T-cell (primary cell): ENCODE measurements at regions not wholly inside any gene's neighbourhood (a gene's known extent, or its start where the extent isn't known, plus 50 kb on each side); places are given as distances from the start of the nearest gene placed in this dataset.

Experiments used
- ATAC-seq, 4 experiments: fragments of 200-7000 bp in 3 of 4; fragments of 150-1000 bp in 1 of 4; cut with Tn5 transposase; replicated peaks in 1 of 4; 1 replicate in 3 of 4; 2 replicates in 1 of 4; pipeline ENCODE4 v1.10.0; 2021; ENCODE audit warnings: moderate library complexity in 3 of 4, mild to moderate bottlenecking in 2 of 4, moderate number of reproducible peaks in 1 of 4
- CTCF ChIA-PET, 2 donors: fragments of 300-600 bp; sonication (Branson Sonifier 250); formaldehyde crosslinking; loops; one replicate each; lab custom pipeline; 2022; ENCODE audit warnings: antibody characterized with exemption in 2 of 2; lab: Charles Lee
- POLR2A ChIA-PET, 2 donors: fragments of 300-600 bp; sonication (Branson Sonifier 250); formaldehyde crosslinking; loops; one replicate each; lab custom pipeline; 2022; ENCODE audit warnings: antibody characterized with exemption in 2 of 2; lab: Charles Lee
- DNase-seq, 35 experiments: peaks; one replicate each; pipeline versions ENCODE4 v3.0.0 to v3.0.0-alpha.2; 2013 to 2023
- H3K27ac ChIP-seq: one replicate; pipeline ENCODE4 v1.5.1; 2013; ENCODE audit warnings: low read length
- H3K27me3 ChIP-seq, 2 experiments: replicated peaks in 1 of 2; 1 replicate in 1 of 2; 2 replicates in 1 of 2; pipeline versions ENCODE4 v1.6.1 to v1.7.0; 2013; ENCODE audit warnings: low read length in 1 of 2, mixed read lengths in 1 of 2; ENCODE audit not compliant: control insufficient read depth in 2 of 2, insufficient read depth in 2 of 2; ENCODE audit errors: extremely low read depth in 1 of 2
- H3K36me3 ChIP-seq, 2 donors: 1 replicate in 1 of 2; 2 replicates in 1 of 2; pipeline versions ENCODE4 v1.6.1 to v1.7.0; 2013; ENCODE audit warnings: low read length in 1 of 2; ENCODE audit not compliant: control insufficient read depth in 2 of 2, insufficient read depth in 1 of 2; ENCODE audit errors: extremely low read depth in 1 of 2
- H3K4me1 ChIP-seq, 2 experiments: 1 replicate in 1 of 2; 2 replicates in 1 of 2; pipeline versions ENCODE4 v1.6.1 to v1.7.0; 2013; ENCODE audit warnings: low read length in 2 of 2, mixed read lengths in 1 of 2; ENCODE audit not compliant: insufficient read depth in 2 of 2, control insufficient read depth in 1 of 2; ENCODE audit errors: extremely low read depth in 1 of 2
- H3K4me3 ChIP-seq, 2 donors: 1 replicate in 1 of 2; 2 replicates in 1 of 2; pipeline versions ENCODE4 v1.5.1 to v1.7.0; 2013; ENCODE audit warnings: mild to moderate bottlenecking in 2 of 2, low read length in 1 of 2, moderate library complexity in 1 of 2; ENCODE audit not compliant: control insufficient read depth in 1 of 2; ENCODE audit errors: extremely low read depth in 1 of 2
- H3K9me3 ChIP-seq: 2 replicates; pipeline ENCODE4 v1.7.0; 2013
- H3K27ac Mint-ChIP-seq, 2 donors: one replicate each; pipeline ENCODE4 v1.8.0; 2020 to 2021; ENCODE audit warnings: mild to moderate bottlenecking in 2 of 2, mixed read lengths in 2 of 2
- H3K27me3 Mint-ChIP-seq, 2 donors: one replicate each; pipeline ENCODE4 v1.8.0; 2021 to 2022; ENCODE audit warnings: mixed read lengths in 2 of 2
- H3K36me3 Mint-ChIP-seq: one replicate; pipeline ENCODE4 v1.8.0; 2021; ENCODE audit warnings: mixed read lengths
- H3K4me1 Mint-ChIP-seq, 3 donors: one replicate each; pipeline ENCODE4 v1.8.0; 2020 to 2022; ENCODE audit warnings: mixed read lengths in 3 of 3, mild to moderate bottlenecking in 1 of 3
- H3K4me3 Mint-ChIP-seq, 3 donors: one replicate each; pipeline ENCODE4 v1.8.0; 2020 to 2022; ENCODE audit warnings: mild to moderate bottlenecking in 3 of 3, mixed read lengths in 3 of 3, moderate library complexity in 3 of 3
- H3K9me3 Mint-ChIP-seq, 3 donors: one replicate each; pipeline ENCODE4 v1.8.0; 2020 to 2022; ENCODE audit warnings: mixed read lengths in 3 of 3
- WGBS: methylation state at CpG from one replicate; pipeline ENCODE4 v1.1.5; 2013; ENCODE audit warnings: missing lambda C conversion rate; ENCODE audit not compliant: insufficient coverage; 5-methylcytosine and 5-hydroxymethylcytosine counted together

- H3K27ac Mint-ChIP-seq: no peak overlapping the region
- no peak overlapping the region for H3K27ac ChIP-seq
- no peaks in the 10 kb centered on the region for H3K36me3 Mint-ChIP-seq
- no CpG with 5 or more reads among the region's 4 CpGs for WGBS
- CTCF ChIA-PET: no interaction called here
- no peaks in the 10 kb centered on the region for H3K27me3 ChIP-seq
- DNase-seq: no peak
- H3K9me3 Mint-ChIP-seq: peaks cover 0 to 4% (median 0%) of the 10 kb centered on the region in 3 donors
- H3K27me3 Mint-ChIP-seq: peaks cover 0 to 3% of the 10 kb centered on the region in 2 donors
- H3K4me3 Mint-ChIP-seq: no peak overlapping the region
- no peaks in the 10 kb centered on the region for H3K9me3 ChIP-seq
- ATAC-seq: no peak
- H3K4me1 Mint-ChIP-seq: no peaks in the 10 kb centered on the region
- no peaks in the 10 kb centered on the region for H3K4me1 ChIP-seq
- POLR2A ChIA-PET: no interaction called here
- H3K4me3 ChIP-seq: no peak overlapping the region
- no peaks in the 10 kb centered on the region for H3K36me3 ChIP-seq
Measured at GRCh38 chr2:59853032-59853431, 700.4 kb downstream of the BCL11A start.

GRCh38 chr2:59851836-59852475 lies 701.5 kb downstream of the BCL11A start:
- Histone ChIP-seq H3K4me3 (no peak overlapping the region), H3K27ac (no peak overlapping the region), H3K27me3 (no peaks in the 10 kb centered on the region), H3K4me1 (no peaks in the 10 kb centered on the region), H3K9me3 (no peaks in the 10 kb centered on the region), H3K36me3 (no peaks in the 10 kb centered on the region)
- Mint-ChIP-seq H3K4me3 (no peak overlapping the region), H3K27me3 (peaks cover 0 to 3% of the 10 kb centered on the region in 2 donors), H3K36me3 (no peaks in the 10 kb centered on the region), H3K9me3 (no peaks in the 10 kb centered on the region), H3K4me1 (no peaks in the 10 kb centered on the region), H3K27ac (no peak overlapping the region)
- ATAC-seq (no peak), DNase-seq (no peak)
- ChIA-PET CTCF (no interaction called here), POLR2A (no interaction called here)

- H3K4me1 ChIP-seq: no peaks in the 10 kb centered on the region
- no peak overlapping the region for H3K4me3 Mint-ChIP-seq
- ATAC-seq (no peak), DNase-seq (no peak)
- no peak overlapping the region for H3K4me3 ChIP-seq
- H3K36me3 Mint-ChIP-seq: no peaks in the 10 kb centered on the region
- WGBS: 100% methylated on average over 1 of the region's 6 CpGs
- H3K27ac ChIP-seq: no peak overlapping the region
- no peak overlapping the region for H3K27ac Mint-ChIP-seq
- POLR2A ChIA-PET: no interaction called here
- H3K27me3 Mint-ChIP-seq: peaks cover 0 to 3% of the 10 kb centered on the region in 2 donors
- CTCF ChIA-PET: no interaction called here
- H3K27me3 ChIP-seq: no peaks in the 10 kb centered on the region
- no peaks in the 10 kb centered on the region for H3K4me1 Mint-ChIP-seq
- no peaks in the 10 kb centered on the region for H3K36me3 ChIP-seq
- no peaks in the 10 kb centered on the region for H3K9me3 Mint-ChIP-seq
- no peaks in the 10 kb centered on the region for H3K9me3 ChIP-seq
Measured at GRCh38 chr2:59850554-59850953, 702.9 kb downstream of the BCL11A start.

GRCh38 chr2:59833941-59834340 lies 719.5 kb downstream of the BCL11A start:
- WGBS: 90% methylated on average over 2 of the region's 3 CpGs
- H3K4me3 ChIP-seq: no peak overlapping the region
- DNase-seq (no peak), ATAC-seq (no peak)
- H3K9me3 ChIP-seq: no peaks in the 10 kb centered on the region
- no peak overlapping the region for H3K27ac Mint-ChIP-seq
- H3K4me3 Mint-ChIP-seq: no peak overlapping the region
- no peaks in the 10 kb centered on the region for H3K4me1 Mint-ChIP-seq
- H3K27me3 ChIP-seq: no peaks in the 10 kb centered on the region
- no peaks in the 10 kb centered on the region for H3K27me3 Mint-ChIP-seq
- POLR2A ChIA-PET: interaction anchor here in 1 of 2 donors (0.5 kb wide), 1 partner anchor 516 kb away, joined by 3 read pairs; no protein-coding TSS in a partner anchor
- CTCF ChIA-PET: no interaction called here
- H3K27ac ChIP-seq: no peak overlapping the region
- no peaks in the 10 kb centered on the region for H3K36me3 ChIP-seq
- no peaks in the 10 kb centered on the region for H3K36me3 Mint-ChIP-seq
- peaks cover 0 to 5% (median 4%) of the 10 kb centered on the region in 3 donors for H3K9me3 Mint-ChIP-seq
- H3K4me1 ChIP-seq: no peaks in the 10 kb centered on the region

GRCh38 chr2:59830601-59831000 lies 722.9 kb downstream of the BCL11A start:
- no peak overlapping the region for H3K4me3 Mint-ChIP-seq
- H3K27me3 ChIP-seq: no peaks in the 10 kb centered on the region
- H3K27ac ChIP-seq: no peak overlapping the region
- ATAC-seq (no peak), DNase-seq (no peak)
- H3K4me1 ChIP-seq: no peaks in the 10 kb centered on the region
- no peaks in the 10 kb centered on the region for H3K36me3 ChIP-seq
- H3K27ac Mint-ChIP-seq: no peak overlapping the region
- no peaks in the 10 kb centered on the region for H3K4me1 Mint-ChIP-seq
- no peaks in the 10 kb centered on the region for H3K27me3 Mint-ChIP-seq
- no peak overlapping the region for H3K4me3 ChIP-seq
- H3K36me3 Mint-ChIP-seq: no peaks in the 10 kb centered on the region
- POLR2A ChIA-PET: no interaction called here
- peaks cover 0 to 5% (median 4%) of the 10 kb centered on the region in 3 donors for H3K9me3 Mint-ChIP-seq
- 85% methylated on average over 4 of the region's 6 CpGs for WGBS
- CTCF ChIA-PET: no interaction called here
- H3K9me3 ChIP-seq: no peaks in the 10 kb centered on the region

- Mint-ChIP-seq H3K27me3 (no peaks in the 10 kb centered on the region), H3K4me1 (no peaks in the 10 kb centered on the region), H3K27ac (no peak overlapping the region), H3K4me3 (no peak overlapping the region), H3K36me3 (no peaks in the 10 kb centered on the region), H3K9me3 (peaks cover 0 to 4% (median 3%) of the 10 kb centered on the region in 3 donors)
- H3K9me3 ChIP-seq: no peaks in the 10 kb centered on the region
- no peaks in the 10 kb centered on the region for H3K27me3 ChIP-seq
- no peaks in the 10 kb centered on the region for H3K4me1 ChIP-seq
- no peaks in the 10 kb centered on the region for H3K36me3 ChIP-seq
- ChIA-PET CTCF (no interaction called here), POLR2A (no interaction called here)
- no peak for DNase-seq
- no peak for ATAC-seq
- no peak overlapping the region for H3K27ac ChIP-seq
- no CpG with 5 or more reads among the region's 5 CpGs for WGBS
- H3K4me3 ChIP-seq: no peak overlapping the region
Measured at GRCh38 chr2:59827677-59828076, 725.8 kb downstream of the BCL11A start.

- WGBS: no CpG with 5 or more reads among the region's 2 CpGs
- Histone ChIP-seq H3K27ac (no peak overlapping the region), H3K36me3 (no peaks in the 10 kb centered on the region), H3K27me3 (no peaks in the 10 kb centered on the region), H3K4me3 (no peak overlapping the region), H3K4me1 (no peaks in the 10 kb centered on the region), H3K9me3 (no peaks in the 10 kb centered on the region)
- H3K27me3 Mint-ChIP-seq: no peaks in the 10 kb centered on the region
- ATAC-seq (no peak), DNase-seq (no peak)
- no peaks in the 10 kb centered on the region for H3K4me1 Mint-ChIP-seq
- ChIA-PET CTCF (no interaction called here), POLR2A (interaction anchor here in 1 of 2 donors (0.7 kb wide), 1 partner anchor 517 kb away, joined by 4 read pairs; no protein-coding TSS in a partner anchor)
- no peak overlapping the region for H3K27ac Mint-ChIP-seq
- peaks cover 0 to 2% (median 0%) of the 10 kb centered on the region in 3 donors for H3K9me3 Mint-ChIP-seq
- H3K36me3 Mint-ChIP-seq: no peaks in the 10 kb centered on the region
- H3K4me3 Mint-ChIP-seq: no peak overlapping the region
Measured at GRCh38 chr2:59826177-59826576, 727.3 kb downstream of the BCL11A start.
